ENCODE measurements at regions not wholly inside any gene's neighbourhood (a gene's known extent, or its start where the extent isn't known, plus 50 kb on each side); places are given as distances from the start of the nearest gene placed in this dataset.
"Not testable (repeated sequence)": the region's sequence is repeated elsewhere in the genome, so short reads cannot be mapped to it uniquely, and the experiment has no call there.

- not testable (repeated sequence) for TF ChIP-seq POLR2A (IDR thresholded peaks at IDR 0.05; ENCODE audit: borderline replicate concordance, extremely low read depth, insufficient read depth, insufficient read length); YY1 (IDR thresholded peaks at IDR 0.05; ENCODE audit: extremely low read depth, insufficient replicate concordance, low read depth, low read length); POLR2AphosphoS5 (IDR thresholded peaks at IDR 0.05; ENCODE audit: low read depth, low read length); CTCF (IDR thresholded peaks at IDR 0.05 in 2 of 3, conservative IDR thresholded peaks at IDR 0.05 in 1 of 3; ENCODE audit: borderline replicate concordance in 1 of 3, insufficient read depth in 1 of 3, low read depth in 2 of 3, low read length in 2 of 3); EZH2 (IDR thresholded peaks at IDR 0.05); ZBTB33 (IDR thresholded peaks at IDR 0.05; ENCODE audit: extremely low read depth, insufficient replicate concordance, low read length); REST (IDR thresholded peaks at IDR 0.05; ENCODE audit: low read depth); SIN3A (IDR thresholded peaks at IDR 0.05; ENCODE audit: low read depth); EZH2phosphoT487 (IDR thresholded peaks at IDR 0.05; ENCODE audit: borderline replicate concordance)
Measured at GRCh38 chr1:70751676-70752287, 295.8 kb downstream of the PTGER3 start.

Data from HCT116 (cell line).